ENCODE measurements at regions not wholly inside any gene's neighbourhood (a gene's known extent, or its start where the extent isn't known, plus 50 kb on each side); places are given as distances from the start of the nearest gene placed in this dataset.

DNA sequence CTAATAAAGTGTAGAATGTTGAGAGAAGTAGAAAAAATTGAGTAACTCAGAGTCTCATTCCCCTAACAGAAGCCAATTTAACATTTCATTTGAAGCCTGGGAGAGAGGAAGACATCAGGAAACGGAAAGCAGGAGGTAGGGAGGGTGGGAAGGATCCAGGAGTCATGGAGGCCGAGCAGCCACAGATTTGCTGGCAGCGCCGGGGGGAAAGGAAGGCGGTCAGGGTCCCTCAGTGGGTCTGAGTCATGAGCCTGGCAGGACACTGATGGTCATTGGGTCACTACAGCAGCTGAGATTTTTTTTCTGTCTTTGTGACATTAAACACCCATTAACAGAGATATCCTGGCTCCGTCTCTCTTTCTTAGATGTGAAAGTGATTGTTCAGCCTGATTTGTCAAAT, 248.1 kb downstream of the EFNB2 start:
- no peak overlapping the region for H3K27ac ChIP-seq
- TF ChIP-seq CTCF (IDR thresholded peaks at IDR 0.05), result no peak

GRCh38 chr13:106286811-106287210, 248.7 kb downstream of the EFNB2 start:
- no peak for TF ChIP-seq CTCF (IDR thresholded peaks at IDR 0.05)
- no peak overlapping the region for H3K4me3 ChIP-seq (ENCODE audit: low read depth in 1 of 2, low read length in 1 of 2)
- H3K27me3 ChIP-seq, result no peaks in the 10 kb centered on the region
- H3K9me3 ChIP-seq, result no peaks in the 10 kb centered on the region
- no peaks in the 10 kb centered on the region for H3K36me3 ChIP-seq
- H3K27ac ChIP-seq, result no peak overlapping the region
- no peaks in the 10 kb centered on the region for H3K4me1 ChIP-seq (ENCODE audit: control insufficient read depth in 1 of 2, insufficient read depth in 1 of 2, low read depth in 1 of 2, low read length in 1 of 2)

More for the DNA sequence above, 248.1 kb downstream of the EFNB2 start:
- Histone ChIP-seq H3K36me3 (no peaks in the 10 kb centered on the region), H3K27me3 (no peaks in the 10 kb centered on the region), H3K4me1 (ENCODE audit: control insufficient read depth in 1 of 2, insufficient read depth in 1 of 2, low read depth in 1 of 2, low read length in 1 of 2) (no peaks in the 10 kb centered on the region), H3K9me3 (no peaks in the 10 kb centered on the region), H3K4me3 (ENCODE audit: low read depth in 1 of 2, low read length in 1 of 2) (no peak overlapping the region)

- Histone ChIP-seq H3K9me3 (no peaks in the 10 kb centered on the region), H3K4me3 (ENCODE audit: low read depth in 1 of 2, low read length in 1 of 2) (no peak overlapping the region), H3K4me1 (ENCODE audit: control insufficient read depth in 1 of 2, insufficient read depth in 1 of 2, low read depth in 1 of 2, low read length in 1 of 2) (no peaks in the 10 kb centered on the region), H3K36me3 (no peaks in the 10 kb centered on the region), H3K27me3 (no peaks in the 10 kb centered on the region), H3K27ac (no peak overlapping the region)
- TF ChIP-seq CTCF (IDR thresholded peaks at IDR 0.05), result no peak
Observed at GRCh38 chr13:106284358-106284757, 251.1 kb downstream of the EFNB2 start.

GRCh38 chr13:106281426-106281825, 254.0 kb downstream of the EFNB2 start:
- no peaks in the 10 kb centered on the region for H3K36me3 ChIP-seq
- no peaks in the 10 kb centered on the region for H3K9me3 ChIP-seq
- no peak overlapping the region for H3K4me3 ChIP-seq (ENCODE audit: low read depth in 1 of 2, low read length in 1 of 2)
- no peaks in the 10 kb centered on the region for H3K4me1 ChIP-seq (ENCODE audit: control insufficient read depth in 1 of 2, insufficient read depth in 1 of 2, low read depth in 1 of 2, low read length in 1 of 2)
- H3K27ac ChIP-seq, result no peak overlapping the region
- H3K27me3 ChIP-seq, result no peaks in the 10 kb centered on the region
- TF ChIP-seq CTCF (IDR thresholded peaks at IDR 0.05), result no peak

- no peak for TF ChIP-seq CTCF (IDR thresholded peaks at IDR 0.05)
- no peaks in the 10 kb centered on the region for H3K27me3 ChIP-seq
- H3K9me3 ChIP-seq, result no peaks in the 10 kb centered on the region
- no peak overlapping the region for H3K4me3 ChIP-seq (ENCODE audit: low read depth in 1 of 2, low read length in 1 of 2)
- no peaks in the 10 kb centered on the region for H3K36me3 ChIP-seq
- H3K27ac ChIP-seq, result no peak overlapping the region
- no peaks in the 10 kb centered on the region for H3K4me1 ChIP-seq (ENCODE audit: control insufficient read depth in 1 of 2, insufficient read depth in 1 of 2, low read depth in 1 of 2, low read length in 1 of 2)
Observed at GRCh38 chr13:106277484-106278154, 257.8 kb downstream of the EFNB2 start.

Measured in neutrophil (primary cell).